ENCODE measurements at regions not wholly inside any gene's neighbourhood (a gene's known extent, or its start where the extent isn't known, plus 50 kb on each side); places are given as distances from the start of the nearest gene placed in this dataset.
A peak's percentile ranks its signal among the peaks of the same experiment; 100 is the strongest.

DNA sequence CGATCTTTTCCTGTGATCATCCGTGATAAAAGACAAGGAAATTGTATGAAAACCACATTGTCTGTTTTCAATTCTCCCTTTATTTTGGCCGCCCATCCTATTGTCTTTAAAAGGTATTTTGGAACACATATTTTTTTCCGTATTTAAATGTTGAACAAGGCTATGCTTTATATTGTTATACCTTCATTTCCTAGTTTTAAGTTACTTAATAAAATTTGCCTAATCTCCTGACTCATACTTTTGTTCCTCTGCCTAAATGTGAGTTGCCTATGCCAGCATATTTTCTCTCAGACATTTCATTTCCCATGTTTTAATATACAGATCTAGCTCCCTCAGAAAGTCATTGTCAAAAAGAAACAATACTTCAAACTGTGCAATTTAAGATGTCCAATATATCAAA is 104.2 kb downstream of the SLITRK6 start:
- TF ChIP-seq GATA2 (IDR thresholded peaks at IDR 0.05; ENCODE audit: low read depth, low read length): no peak
- TF ChIP-seq GATA3 (IDR thresholded peaks at IDR 0.05; ENCODE audit: low read depth, low read length): no peak

DNA sequence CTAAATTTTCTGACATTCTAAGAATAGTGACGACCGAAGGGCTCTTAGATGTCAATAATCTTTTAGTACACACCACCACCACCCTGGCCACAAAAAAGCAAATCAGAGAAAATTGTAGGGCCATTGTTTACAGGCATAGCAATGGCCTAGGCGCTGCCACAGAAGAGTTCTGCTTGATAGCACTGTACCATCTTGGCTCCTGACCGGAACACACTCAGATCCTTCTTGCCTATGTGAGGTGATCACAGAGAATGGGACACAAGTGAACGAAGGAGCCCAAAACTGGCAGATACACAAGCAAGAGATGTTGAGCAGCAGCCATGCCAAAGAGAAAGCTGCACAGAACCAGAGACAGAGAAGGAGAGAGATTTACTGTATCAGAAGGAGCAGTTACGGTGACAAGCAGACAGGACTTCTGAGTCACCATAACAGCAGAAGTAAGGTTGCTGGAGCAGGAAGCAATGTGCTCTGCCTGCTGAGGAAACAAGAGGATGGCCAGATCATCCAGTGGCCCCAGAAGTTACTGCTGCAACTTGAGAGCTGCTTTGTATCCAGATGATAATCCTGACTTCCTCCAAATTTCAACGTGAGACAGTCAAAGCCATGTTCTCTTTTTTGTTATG is 105.2 kb downstream of the SLITRK6 start:
- TF ChIP-seq GATA3 (IDR thresholded peaks at IDR 0.05; ENCODE audit: low read depth, low read length) (no peak), GATA2 (IDR thresholded peaks at IDR 0.05; ENCODE audit: low read depth, low read length) (no peak)

DNA sequence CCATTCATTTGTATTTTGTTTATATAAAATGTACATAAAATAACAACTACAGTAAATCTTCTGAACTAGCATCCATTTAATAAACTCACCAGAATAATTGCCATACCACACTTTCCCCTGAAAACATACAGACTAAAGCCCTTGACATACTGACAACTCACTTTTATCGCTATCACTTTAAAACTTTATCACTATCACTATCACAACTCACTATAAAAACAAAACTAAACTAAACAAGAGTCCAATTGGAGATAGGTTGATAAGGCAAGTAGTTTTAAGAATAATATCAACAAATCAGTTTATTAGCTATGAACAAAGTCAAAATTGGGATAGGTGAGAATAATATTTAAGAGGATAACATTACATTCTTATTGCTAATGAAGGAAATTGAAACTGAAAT is 108.9 kb downstream of the SLITRK6 start:
- no peak for TF ChIP-seq GATA2 (IDR thresholded peaks at IDR 0.05; ENCODE audit: low read depth, low read length)
- no peak for TF ChIP-seq GATA3 (IDR thresholded peaks at IDR 0.05; ENCODE audit: low read depth, low read length)

DNA sequence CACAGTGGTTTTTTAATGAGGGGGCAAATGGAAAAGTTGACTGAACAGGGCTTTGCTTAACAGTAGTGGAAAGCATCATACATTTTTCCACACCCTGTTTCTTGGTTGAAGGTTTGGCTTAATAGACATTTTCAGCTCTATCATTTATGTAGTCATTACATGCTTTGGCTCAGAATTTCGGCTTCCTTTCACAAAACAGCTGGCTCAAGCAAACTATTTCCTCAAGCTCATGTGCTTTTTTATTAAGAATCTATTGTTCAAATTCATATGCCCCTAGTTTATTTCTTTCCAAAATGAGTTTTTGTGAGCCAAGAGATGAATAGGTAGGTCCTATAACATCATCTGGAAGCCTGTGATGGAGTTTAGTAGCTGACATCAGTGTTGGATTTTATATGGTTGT is 113.8 kb downstream of the SLITRK6 start:
- no peak for TF ChIP-seq GATA2 (IDR thresholded peaks at IDR 0.05; ENCODE audit: low read depth, low read length)
- TF ChIP-seq GATA3 (IDR thresholded peaks at IDR 0.05; ENCODE audit: low read depth, low read length): no peak

DNA sequence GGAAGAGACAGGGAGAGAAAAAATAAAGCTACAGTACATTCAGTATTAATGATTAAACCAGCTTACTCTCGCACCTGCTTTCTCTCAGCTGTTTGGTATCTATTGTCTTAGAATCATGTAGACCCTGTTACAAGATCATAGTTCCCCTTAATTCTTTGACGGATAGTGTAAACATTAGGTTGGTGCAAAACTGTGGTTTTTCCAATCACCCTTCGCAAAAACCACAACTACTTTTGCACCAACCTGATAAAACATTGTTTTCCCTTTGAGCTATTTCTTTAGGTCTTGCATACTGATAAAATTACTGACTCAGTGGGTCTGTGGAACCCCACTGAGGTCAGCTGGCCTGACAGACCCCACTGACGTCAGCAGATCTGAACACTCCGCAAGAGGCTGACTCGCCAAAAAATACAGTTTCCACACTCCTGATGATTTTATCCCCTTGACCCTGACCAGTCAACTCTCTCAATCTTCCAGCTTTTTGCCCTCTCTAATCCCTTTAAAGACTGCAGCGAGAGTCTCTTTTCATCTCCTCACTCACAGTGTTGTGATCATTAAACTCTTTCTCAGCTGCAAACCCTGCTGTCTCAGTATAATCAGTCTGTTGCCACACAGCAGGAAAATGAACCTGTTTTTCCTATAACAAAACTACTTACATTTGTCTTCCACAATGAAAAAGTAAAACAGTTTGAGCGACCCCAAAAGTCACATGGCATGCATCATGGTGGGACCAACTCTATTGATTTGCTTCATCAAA is 123.9 kb downstream of the SLITRK6 start:
- TF ChIP-seq GATA2 (IDR thresholded peaks at IDR 0.05; ENCODE audit: low read depth, low read length) (no peak), GATA3 (IDR thresholded peaks at IDR 0.05; ENCODE audit: low read depth, low read length) (no peak)

DNA sequence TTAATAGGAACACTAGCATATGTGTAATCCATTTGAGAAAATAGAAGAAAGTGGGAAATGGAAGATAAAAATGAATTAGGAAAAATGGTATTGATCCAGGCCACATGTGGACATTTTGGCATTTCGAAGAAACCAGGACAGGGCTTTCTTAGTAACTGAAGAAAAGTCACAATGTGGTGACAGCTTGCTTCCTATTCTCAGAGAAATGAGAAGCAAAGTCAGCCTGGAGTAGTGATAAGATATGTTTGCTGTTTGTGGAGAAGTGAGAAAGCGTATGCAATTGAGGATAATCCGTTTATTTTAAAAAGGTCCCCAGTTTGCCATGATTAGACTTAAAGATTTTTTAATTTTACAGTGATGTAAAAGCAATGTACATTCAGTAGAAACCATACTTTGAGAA is 127.9 kb downstream of the SLITRK6 start:
- no peak for TF ChIP-seq GATA3 (IDR thresholded peaks at IDR 0.05; ENCODE audit: low read depth, low read length)
- TF ChIP-seq GATA2 (IDR thresholded peaks at IDR 0.05; ENCODE audit: low read depth, low read length): no peak

DNA sequence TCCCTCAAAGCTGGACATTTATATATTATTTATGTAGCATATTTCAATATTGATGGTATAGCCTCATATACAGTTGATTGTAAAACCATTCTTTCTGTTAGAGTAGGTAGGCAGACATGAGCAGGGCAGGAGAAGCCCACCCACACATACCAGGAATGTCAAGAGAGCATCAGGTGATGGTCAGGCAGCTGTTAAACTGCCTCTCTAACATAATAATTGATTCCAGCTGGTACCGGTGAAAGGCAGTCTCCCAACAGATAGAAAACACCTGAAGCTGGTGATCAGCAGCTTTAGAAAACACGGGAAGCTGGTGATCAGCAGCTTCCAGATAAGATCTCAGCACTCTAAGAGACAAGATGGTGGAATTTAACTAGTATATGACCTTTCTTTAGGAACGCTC is 132.9 kb downstream of the SLITRK6 start:
- TF ChIP-seq GATA2 (IDR thresholded peaks at IDR 0.05; ENCODE audit: low read depth, low read length) (peak; percentile 46; the same call in 1 of the 2 replicates), GATA3 (IDR thresholded peaks at IDR 0.05; ENCODE audit: low read depth, low read length) (no peak)

DNA sequence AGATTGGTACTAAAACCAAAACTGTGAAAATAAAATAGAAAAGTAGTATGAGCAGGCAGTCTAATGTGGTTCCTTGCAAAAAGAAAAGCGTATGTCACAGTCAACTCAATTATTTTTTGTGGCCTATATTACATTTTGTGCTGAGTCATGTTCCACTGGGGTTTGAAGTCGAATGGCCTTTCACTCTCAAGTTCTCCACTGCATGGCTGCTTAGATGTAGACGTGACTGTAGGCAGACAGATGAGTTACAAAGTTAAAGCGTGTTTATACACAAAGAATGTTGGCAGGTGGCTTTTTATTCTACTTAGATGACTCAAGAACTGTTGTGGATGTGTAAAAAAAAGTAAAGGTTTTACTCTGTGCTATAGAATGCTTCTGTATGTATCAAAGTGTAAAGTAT is 133.9 kb downstream of the SLITRK6 start:
- TF ChIP-seq GATA3 (IDR thresholded peaks at IDR 0.05; ENCODE audit: low read depth, low read length) (no peak), GATA2 (IDR thresholded peaks at IDR 0.05; ENCODE audit: low read depth, low read length) (no peak)

DNA sequence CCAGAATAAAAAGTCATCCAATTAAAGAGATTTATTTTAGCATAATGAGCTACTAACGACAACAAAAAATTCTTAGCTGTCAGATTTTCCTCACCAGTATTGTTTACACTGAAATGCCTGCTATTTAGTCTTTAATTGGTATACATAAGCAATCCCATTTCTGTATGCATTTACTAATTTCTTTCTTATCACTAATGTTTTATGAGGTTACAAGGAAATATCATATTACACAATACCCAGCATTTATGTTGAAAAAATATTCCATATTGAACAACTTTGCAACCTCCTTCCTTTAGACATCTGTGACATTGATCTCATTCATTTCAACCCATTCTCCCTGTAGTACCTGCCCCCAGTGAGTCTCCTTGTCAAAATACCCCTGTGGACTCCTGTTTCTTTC is 135.4 kb downstream of the SLITRK6 start:
- no peak for TF ChIP-seq GATA3 (IDR thresholded peaks at IDR 0.05; ENCODE audit: low read depth, low read length)
- no peak for TF ChIP-seq GATA2 (IDR thresholded peaks at IDR 0.05; ENCODE audit: low read depth, low read length)

DNA sequence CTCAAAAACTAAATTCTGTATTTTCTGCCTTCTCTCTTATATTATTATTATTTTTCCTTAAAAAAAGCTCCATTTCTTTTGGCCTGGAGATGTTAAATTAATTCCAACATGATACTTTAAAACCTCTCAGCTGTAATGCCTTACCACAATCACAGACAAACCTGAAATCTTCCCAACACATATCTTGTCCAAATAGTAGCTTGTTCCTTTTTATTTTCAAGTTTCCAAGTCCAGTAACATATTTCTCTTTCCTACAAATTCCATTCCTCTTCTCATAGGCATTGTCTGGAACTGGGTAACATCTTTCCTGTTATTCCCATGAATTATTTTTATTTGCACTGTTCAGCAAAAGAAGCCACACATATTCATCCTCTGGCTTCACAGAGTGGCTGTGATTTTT is 137.0 kb downstream of the SLITRK6 start:
- TF ChIP-seq GATA2 (IDR thresholded peaks at IDR 0.05; ENCODE audit: low read depth, low read length) (no peak), GATA3 (IDR thresholded peaks at IDR 0.05; ENCODE audit: low read depth, low read length) (no peak)

DNA sequence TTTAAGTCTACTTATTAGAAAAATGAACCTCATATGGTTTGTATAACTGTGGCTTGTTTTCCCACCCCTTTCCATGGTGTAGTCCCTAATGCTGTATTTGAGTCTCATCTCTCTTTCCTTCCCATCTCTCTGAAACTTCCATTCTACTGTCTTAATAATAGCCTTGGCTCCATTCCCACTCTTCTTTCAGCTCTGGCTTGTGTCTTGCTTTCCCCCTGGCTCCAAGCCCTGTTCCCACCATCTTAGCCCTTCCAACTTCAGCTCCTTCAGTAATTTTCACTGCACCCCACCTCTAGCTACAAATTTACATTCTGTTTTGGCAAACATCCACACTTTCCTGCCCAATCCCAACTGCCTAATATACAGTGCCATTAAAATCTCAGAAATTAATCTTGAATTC is 137.5 kb downstream of the SLITRK6 start:
- TF ChIP-seq GATA3 (IDR thresholded peaks at IDR 0.05; ENCODE audit: low read depth, low read length): no peak
- TF ChIP-seq GATA2 (IDR thresholded peaks at IDR 0.05; ENCODE audit: low read depth, low read length): no peak

DNA sequence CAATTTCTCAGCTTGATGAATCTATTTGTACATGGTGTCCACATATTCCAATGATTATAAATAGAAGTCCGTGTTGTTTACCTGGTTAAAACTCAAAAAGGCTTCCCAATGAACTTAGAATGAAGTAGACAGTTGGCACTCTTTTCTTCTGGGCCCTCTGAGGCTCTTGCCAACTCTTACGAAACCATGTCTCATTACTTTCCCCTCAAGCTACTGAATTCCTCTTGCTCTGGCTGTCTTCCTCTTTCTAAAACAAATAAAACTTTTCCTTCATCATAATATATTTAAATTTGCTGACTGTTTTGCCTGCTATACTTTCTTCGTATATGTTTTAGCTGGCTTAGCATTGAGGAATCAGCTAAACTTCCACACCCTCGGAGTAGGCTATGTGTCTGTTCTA is 139.7 kb downstream of the SLITRK6 start:
- TF ChIP-seq GATA3 (IDR thresholded peaks at IDR 0.05; ENCODE audit: low read depth, low read length) (no peak), GATA2 (IDR thresholded peaks at IDR 0.05; ENCODE audit: low read depth, low read length) (no peak)

DNA sequence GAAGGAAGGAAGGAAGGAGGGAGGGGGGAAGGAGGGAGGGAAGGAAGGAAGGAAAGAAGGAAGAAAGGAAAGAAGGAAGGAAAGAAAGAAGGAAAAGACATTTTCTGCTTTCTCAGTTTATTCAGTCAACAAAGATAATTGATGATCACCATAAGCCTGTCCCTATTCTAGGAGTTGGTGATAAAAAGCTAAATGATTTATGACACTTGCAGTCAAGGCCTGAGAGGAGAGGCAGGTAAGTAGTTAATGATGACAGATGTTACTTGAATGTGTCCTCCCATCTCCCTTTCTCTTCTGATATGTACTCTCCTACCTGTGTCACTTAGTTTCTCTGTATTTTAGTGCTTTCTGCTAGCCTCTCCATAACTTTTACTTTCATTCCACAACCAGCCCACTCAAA is 141.3 kb downstream of the SLITRK6 start:
- TF ChIP-seq GATA3 (IDR thresholded peaks at IDR 0.05; ENCODE audit: low read depth, low read length): no peak
- TF ChIP-seq GATA2 (IDR thresholded peaks at IDR 0.05; ENCODE audit: low read depth, low read length): no peak

DNA sequence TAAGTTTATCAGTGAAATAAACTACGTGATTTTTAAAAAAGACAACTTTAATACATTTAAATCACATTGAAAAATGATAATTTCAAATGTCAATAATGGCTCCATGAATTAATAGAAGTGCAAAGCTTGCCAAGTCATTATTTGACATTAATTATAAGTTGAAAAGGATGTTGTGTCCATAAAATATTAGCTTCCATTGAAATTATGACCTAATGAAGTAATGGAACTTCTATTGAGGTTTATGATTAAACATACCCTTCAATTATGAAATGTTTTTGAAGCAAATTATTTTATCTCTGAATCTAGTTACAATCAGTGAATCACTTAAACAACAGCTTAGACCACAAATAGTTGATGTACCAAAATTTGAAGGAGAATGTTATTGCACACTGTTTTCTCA is 144.2 kb downstream of the SLITRK6 start:
- TF ChIP-seq GATA3 (IDR thresholded peaks at IDR 0.05; ENCODE audit: low read depth, low read length) (no peak), GATA2 (IDR thresholded peaks at IDR 0.05; ENCODE audit: low read depth, low read length) (no peak)

DNA sequence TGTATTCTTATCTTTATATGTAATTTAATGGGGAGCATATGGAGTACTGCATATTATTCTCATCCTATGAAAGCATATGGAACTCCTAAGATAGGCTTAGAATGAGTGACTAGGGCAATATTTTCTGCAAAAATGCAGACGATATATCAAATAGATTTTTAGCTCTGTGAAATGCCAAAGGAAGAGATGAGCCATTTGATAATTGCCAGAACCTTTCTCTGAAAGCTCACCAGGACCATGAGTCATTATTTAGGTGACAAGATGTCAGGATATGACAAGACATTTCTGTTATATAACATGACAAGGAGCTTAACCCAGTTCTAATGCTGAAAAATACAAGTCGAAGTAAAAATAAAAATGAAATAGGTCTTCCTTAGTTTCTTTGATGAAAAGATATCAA is 145.0 kb downstream of the SLITRK6 start:
- TF ChIP-seq GATA3 (IDR thresholded peaks at IDR 0.05; ENCODE audit: low read depth, low read length) (peak; percentile 68), GATA2 (IDR thresholded peaks at IDR 0.05; ENCODE audit: low read depth, low read length) (peak; percentile 77)
